C4-2B (cell line): ENCODE measurements at regions not wholly inside any gene's neighbourhood (a gene's known extent, or its start where the extent isn't known, plus 50 kb on each side); places are given as distances from the start of the nearest gene placed in this dataset.

Source experiments
- H3K27ac ChIP-seq: fragments of 450-650 bp; 2 replicates; pipeline ENCODE4 v1.5.1; 2017
- CTCF ChIP-seq: fragments of 450-650 bp; conservative IDR thresholded peaks from 2 replicates; pipeline ENCODE4 v1.5.1; 2017; ENCODE audit warnings: mild to moderate bottlenecking
- ZFX ChIP-seq: fragments of 450-650 bp; IDR thresholded peaks from 2 replicates; pipeline ENCODE4 v1.6.1; 2017

GRCh38 chr2:83464444-83464843, 994.6 kb downstream of the SUCLG1 start:
- TF ChIP-seq ZFX, result no peak

GRCh38 chr2:83462881-83463280, 996.2 kb downstream of the SUCLG1 start:
- no peak overlapping the region for H3K27ac ChIP-seq
- TF ChIP-seq ZFX, result no peak

More at GRCh38 chr2:83464444-83464843, 994.6 kb downstream of the SUCLG1 start:
- no peak overlapping the region for H3K27ac ChIP-seq

- no peak overlapping the region for H3K27ac ChIP-seq
These were observed 997.9 kb downstream of the SUCLG1 start for GRCh38 chr2:83461135-83461534.

GRCh38 chr2:83459456-83459855, 999.6 kb downstream of the SUCLG1 start:
- TF ChIP-seq CTCF, result no peak
- no peak for TF ChIP-seq ZFX

More at GRCh38 chr2:83461135-83461534, 997.9 kb downstream of the SUCLG1 start:
- TF ChIP-seq CTCF (no peak), ZFX (no peak)

GRCh38 chr2:83435989-83436388, 1023.1 kb downstream of the SUCLG1 start:
- no peak overlapping the region for H3K27ac ChIP-seq
- TF ChIP-seq CTCF, result no peak
- no peak for TF ChIP-seq ZFX

More at GRCh38 chr2:83459456-83459855, 999.6 kb downstream of the SUCLG1 start:
- H3K27ac ChIP-seq, result no peak overlapping the region

GRCh38 chr2:83420993-83421392, 1038.1 kb downstream of the SUCLG1 start:
- TF ChIP-seq ZFX (no peak), CTCF (no peak)
- H3K27ac ChIP-seq, result no peak overlapping the region

- H3K27ac ChIP-seq, result no peak overlapping the region
- no peak for TF ChIP-seq CTCF
- no peak for TF ChIP-seq ZFX
These were observed 1064.8 kb downstream of the SUCLG1 start for GRCh38 chr2:83394134-83394904.

- TF ChIP-seq ZFX (no peak), CTCF (no peak)
- no peak overlapping the region for H3K27ac ChIP-seq
These were observed 1070.3 kb downstream of the SUCLG1 start for GRCh38 chr2:83388804-83389203.
